DOHH2 (cell line): ENCODE measurements at regions not wholly inside any gene's neighbourhood (a gene's known extent, or its start where the extent isn't known, plus 50 kb on each side); places are given as distances from the start of the nearest gene placed in this dataset.

Experiments used
- H3F3A ChIP-seq: fragments of 200-600 bp; sonication (generic), shearing (Covaris generic); 2 replicates; pipeline ENCODE4 v1.6.0; 2016; ENCODE audit warnings: antibody characterized with exemption, mild to moderate bottlenecking; ENCODE audit not compliant: control insufficient read depth, insufficient read depth
- H3K27ac ChIP-seq: fragments of 200-600 bp; sonication (generic); 2 replicates; pipeline ENCODE4 v1.5.1; 2014; ENCODE audit warnings: low read depth, mild to moderate bottlenecking, low read length, moderate library complexity
- H3K27me3 ChIP-seq: fragments of 200-600 bp; sonication (generic); 2 replicates; pipeline ENCODE4 v1.6.1; 2014; ENCODE audit warnings: mild to moderate bottlenecking, low read length, mixed read lengths; ENCODE audit not compliant: control insufficient read depth
- H3K36me3 ChIP-seq: fragments of 200-600 bp; sonication (generic); 2 replicates; pipeline ENCODE4 v1.6.1; 2014; ENCODE audit warnings: mild to moderate bottlenecking, low read length, moderate library complexity, mixed read lengths; ENCODE audit not compliant: control insufficient read depth
- H3K4me1 ChIP-seq: fragments of 200-600 bp; sonication (generic); 2 replicates; pipeline ENCODE4 v1.6.1; 2014; ENCODE audit warnings: mild to moderate bottlenecking, low read length, mixed read lengths; ENCODE audit not compliant: control insufficient read depth
- H3K4me2 ChIP-seq: fragments of 200-600 bp; sonication (generic); 2 replicates; pipeline ENCODE4 v1.6.0; 2014; ENCODE audit warnings: mild to moderate bottlenecking, low read length, moderate library complexity
- H3K4me3 ChIP-seq: fragments of 200-600 bp; sonication (generic); 2 replicates; pipeline ENCODE4 v1.5.1; 2014; ENCODE audit warnings: mild to moderate bottlenecking, low read length, mixed read lengths
- H3K79me2 ChIP-seq: fragments of 200-600 bp; sonication (generic); 2 replicates; pipeline ENCODE4 v1.6.1; 2014; ENCODE audit warnings: mild to moderate bottlenecking, low read length, mixed read lengths; ENCODE audit not compliant: control insufficient read depth
- H3K9me2 ChIP-seq: fragments of 200-600 bp; sonication (generic); replicated peaks from 2 replicates; pipeline ENCODE4 v1.6.1; 2014; ENCODE audit warnings: mild to moderate bottlenecking, low read length, mixed read lengths; ENCODE audit not compliant: control insufficient read depth
- H3K9me3 ChIP-seq: fragments of 200-600 bp; sonication (generic); 2 replicates; pipeline ENCODE4 v1.6.1; 2014; ENCODE audit warnings: antibody characterized with exemption, low read length, mixed read lengths; ENCODE audit not compliant: control insufficient read depth, insufficient read depth
- H4K20me1 ChIP-seq: fragments of 200-600 bp; sonication (generic); 2 replicates; pipeline ENCODE4 v1.6.0; 2014; ENCODE audit warnings: low read depth, mild to moderate bottlenecking, antibody characterized with exemption, low read length, moderate library complexity; ENCODE audit not compliant: control insufficient read depth, insufficient read depth
- EZH2phosphoT487 ChIP-seq: fragments of 200-600 bp; sonication (generic); IDR thresholded peaks from 2 replicates; pipeline ENCODE4 v1.6.1; 2017; ENCODE audit warnings: borderline replicate concordance, mild to moderate bottlenecking, antibody characterized with exemption, low read length, moderate library complexity, mixed read lengths
- TF ChIP-seq, protein P1 (sequence below): fragments of 200-600 bp; sonication (generic); IDR thresholded peaks from one replicate; pipeline ENCODE4 v1.5.1; 2014; ENCODE audit warnings: antibody characterized with exemption, mild to moderate bottlenecking, low read depth, low read length; ENCODE audit not compliant: poor library complexity, severe bottlenecking

GRCh38 chr17:72526769-72527168, 405.9 kb downstream of the SOX9 start:
- Histone ChIP-seq H3K4me3 (no peak overlapping the region), H3K36me3 (no peaks in the 10 kb centered on the region), H4K20me1 (no peaks in the 10 kb centered on the region), H3K4me1 (no peaks in the 10 kb centered on the region), H3K27ac (no peak overlapping the region), H3K9me3 (no peaks in the 10 kb centered on the region), H3K27me3 (no peaks in the 10 kb centered on the region), H3K4me2 (no peak overlapping the region), H3K79me2 (no peaks in the 10 kb centered on the region), H3K9me2 (no peaks in the 10 kb centered on the region), H3F3A (no peaks in the 10 kb centered on the region)
- TF ChIP-seq EZH2phosphoT487, result no peak
- TF ChIP-seq, protein P1, sequence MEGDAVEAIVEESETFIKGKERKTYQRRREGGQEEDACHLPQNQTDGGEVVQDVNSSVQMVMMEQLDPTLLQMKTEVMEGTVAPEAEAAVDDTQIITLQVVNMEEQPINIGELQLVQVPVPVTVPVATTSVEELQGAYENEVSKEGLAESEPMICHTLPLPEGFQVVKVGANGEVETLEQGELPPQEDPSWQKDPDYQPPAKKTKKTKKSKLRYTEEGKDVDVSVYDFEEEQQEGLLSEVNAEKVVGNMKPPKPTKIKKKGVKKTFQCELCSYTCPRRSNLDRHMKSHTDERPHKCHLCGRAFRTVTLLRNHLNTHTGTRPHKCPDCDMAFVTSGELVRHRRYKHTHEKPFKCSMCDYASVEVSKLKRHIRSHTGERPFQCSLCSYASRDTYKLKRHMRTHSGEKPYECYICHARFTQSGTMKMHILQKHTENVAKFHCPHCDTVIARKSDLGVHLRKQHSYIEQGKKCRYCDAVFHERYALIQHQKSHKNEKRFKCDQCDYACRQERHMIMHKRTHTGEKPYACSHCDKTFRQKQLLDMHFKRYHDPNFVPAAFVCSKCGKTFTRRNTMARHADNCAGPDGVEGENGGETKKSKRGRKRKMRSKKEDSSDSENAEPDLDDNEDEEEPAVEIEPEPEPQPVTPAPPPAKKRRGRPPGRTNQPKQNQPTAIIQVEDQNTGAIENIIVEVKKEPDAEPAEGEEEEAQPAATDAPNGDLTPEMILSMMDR, result no peak

DNA sequence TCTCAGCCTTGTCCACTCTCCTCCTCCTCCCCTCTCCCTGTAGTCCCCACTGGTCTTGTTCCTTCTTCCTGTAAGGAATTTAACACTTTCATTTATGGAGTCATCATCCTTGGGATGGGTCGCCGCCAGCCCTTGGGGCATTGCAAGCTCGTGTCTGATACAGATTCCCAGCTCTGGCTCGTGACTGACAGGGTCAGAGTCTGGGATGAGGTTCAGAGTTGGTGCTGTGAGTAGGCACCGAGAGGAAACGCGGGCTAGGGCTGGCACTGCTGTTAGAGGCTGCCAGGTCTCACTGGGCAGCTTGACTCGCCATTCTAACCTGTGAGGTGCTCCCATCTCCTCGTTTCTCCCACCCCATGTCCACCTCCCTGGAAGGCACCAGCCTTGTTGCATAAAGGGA, 407.0 kb downstream of the SOX9 start:
- Histone ChIP-seq H3K79me2 (no peaks in the 10 kb centered on the region), H3K9me2 (no peaks in the 10 kb centered on the region), H3K9me3 (no peaks in the 10 kb centered on the region), H3F3A (no peaks in the 10 kb centered on the region), H3K4me1 (no peaks in the 10 kb centered on the region), H3K36me3 (no peaks in the 10 kb centered on the region), H3K27ac (no peak overlapping the region), H3K27me3 (no peaks in the 10 kb centered on the region), H3K4me2 (no peak overlapping the region), H4K20me1 (no peaks in the 10 kb centered on the region), H3K4me3 (no peak overlapping the region)
- TF ChIP-seq, protein P1, result no peak
- TF ChIP-seq EZH2phosphoT487, result no peak

DNA sequence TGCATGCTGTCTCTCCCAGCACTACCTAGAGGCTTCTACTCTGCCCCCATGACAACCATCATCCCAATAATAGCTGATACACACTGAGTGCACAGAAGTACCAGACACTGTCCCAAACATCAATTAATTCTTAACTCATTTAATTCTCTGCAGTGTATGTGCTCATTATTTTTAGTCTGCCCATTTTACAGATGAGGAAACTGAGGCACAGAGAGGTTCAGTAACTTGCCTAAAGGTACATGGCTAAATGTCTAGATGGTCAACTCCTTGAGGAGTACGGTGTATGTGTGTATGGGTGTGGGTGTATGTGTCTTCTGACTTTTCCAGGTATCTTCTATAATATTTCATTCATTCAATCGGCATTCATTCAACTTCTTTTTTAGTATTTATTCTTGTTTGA, 407.9 kb downstream of the SOX9 start:
- Histone ChIP-seq H3K79me2 (no peaks in the 10 kb centered on the region), H3F3A (no peaks in the 10 kb centered on the region), H3K4me2 (no peak overlapping the region), H3K36me3 (no peaks in the 10 kb centered on the region), H3K9me3 (no peaks in the 10 kb centered on the region), H3K4me3 (no peak overlapping the region), H3K27ac (no peak overlapping the region), H3K9me2 (no peaks in the 10 kb centered on the region), H3K27me3 (no peaks in the 10 kb centered on the region), H3K4me1 (no peaks in the 10 kb centered on the region), H4K20me1 (no peaks in the 10 kb centered on the region)
- TF ChIP-seq, protein P1, result no peak
- TF ChIP-seq EZH2phosphoT487, result no peak

- Histone ChIP-seq H4K20me1 (no peaks in the 10 kb centered on the region), H3K79me2 (no peaks in the 10 kb centered on the region), H3K4me2 (no peak overlapping the region), H3K27me3 (no peaks in the 10 kb centered on the region), H3K4me3 (no peak overlapping the region), H3F3A (no peaks in the 10 kb centered on the region), H3K36me3 (no peaks in the 10 kb centered on the region), H3K4me1 (no peaks in the 10 kb centered on the region), H3K9me3 (no peaks in the 10 kb centered on the region), H3K9me2 (no peaks in the 10 kb centered on the region), H3K27ac (no peak overlapping the region)
- TF ChIP-seq, protein P1, result no peak
- TF ChIP-seq EZH2phosphoT487, result no peak
These were observed 408.6 kb downstream of the SOX9 start for GRCh38 chr17:72529386-72529785.
